WTC11 (cell line): ENCODE measurements at regions not wholly inside any gene's neighbourhood (a gene's known extent, or its start where the extent isn't known, plus 50 kb on each side); places are given as distances from the start of the nearest gene placed in this dataset.

Source experiments
- ATAC-seq: fragments of 200-7000 bp; cut with Tn5 transposase; 2 replicates; pipeline ENCODE4 v1.10.0; 2021; ENCODE audit warnings: mild to moderate bottlenecking, moderate library complexity
- CTCF ChIA-PET: fragments of 300-600 bp; sonication (Branson Sonifier 250); formaldehyde crosslinking; loops from one replicate; lab custom pipeline; 2021; ENCODE audit warnings: antibody characterized with exemption; lab: Charles Lee
- POLR2A ChIA-PET: fragments of 350-600 bp; sonication (Branson Sonifier 250); formaldehyde crosslinking; loops from one replicate; lab custom pipeline; 2021; ENCODE audit warnings: antibody characterized with exemption; lab: Charles Lee
- DNase-seq: peaks from one replicate; pipeline ENCODE4 v3.0.0; 2021; ENCODE audit warnings: low spot score
- H3K27ac Mint-ChIP-seq: 2 replicates; pipeline ENCODE4 v1.8.0; 2021; ENCODE audit warnings: mixed read lengths
- H3K27me3 Mint-ChIP-seq: 2 replicates; pipeline ENCODE4 v1.8.0; 2021; ENCODE audit warnings: low read depth, mild to moderate bottlenecking, moderate library complexity, mixed read lengths
- H3K36me3 Mint-ChIP-seq: 2 replicates; pipeline ENCODE4 v1.8.0; 2021; ENCODE audit warnings: mixed read lengths
- H3K4me1 Mint-ChIP-seq: 2 replicates; pipeline ENCODE4 v1.8.0; 2022; ENCODE audit warnings: mixed read lengths
- H3K4me3 Mint-ChIP-seq: 2 replicates; pipeline ENCODE4 v1.8.0; 2021; ENCODE audit warnings: mild to moderate bottlenecking, moderate library complexity, mixed read lengths
- H3K9me3 Mint-ChIP-seq: 2 replicates; pipeline ENCODE4 v1.8.0; 2021; ENCODE audit warnings: mixed read lengths
- ATF6 ChIP-seq: sonication (generic); formaldehyde crosslinking; IDR thresholded peaks from 2 replicates; pipeline ENCODE4 v1.8.1; 2023; ENCODE audit warnings: mild to moderate bottlenecking, missing genetic modification reagents
- CBFB ChIP-seq: sonication (generic); formaldehyde crosslinking; IDR thresholded peaks from 2 replicates; pipeline ENCODE4 v1.8.1; 2022; ENCODE audit warnings: mild to moderate bottlenecking, low read depth, missing genetic modification reagents
- CREM ChIP-seq: sonication (generic); formaldehyde crosslinking; IDR thresholded peaks from 2 replicates; pipeline ENCODE4 v1.8.1; 2022; ENCODE audit warnings: mild to moderate bottlenecking, missing genetic modification reagents, moderate library complexity
- E2F1 ChIP-seq: sonication (generic); formaldehyde crosslinking; IDR thresholded peaks from 2 replicates; pipeline ENCODE4 v1.8.0; 2022; ENCODE audit warnings: mild to moderate bottlenecking, missing genetic modification reagents
- ESRRA ChIP-seq: sonication (generic); formaldehyde crosslinking; IDR thresholded peaks from 2 replicates; pipeline ENCODE4 v1.8.1; 2022; ENCODE audit warnings: mild to moderate bottlenecking, missing genetic modification reagents, borderline replicate concordance
- FOXP4 ChIP-seq: sonication (generic); formaldehyde crosslinking; IDR thresholded peaks from 2 replicates; pipeline ENCODE4 v1.8.0; 2022; ENCODE audit warnings: mild to moderate bottlenecking, missing genetic modification reagents
- GABPB1 ChIP-seq: sonication (generic); formaldehyde crosslinking; IDR thresholded peaks from 2 replicates; pipeline ENCODE4 v1.8.1; 2023; ENCODE audit warnings: mild to moderate bottlenecking, missing genetic modification reagents
- HMGXB4 ChIP-seq: sonication (generic); formaldehyde crosslinking; IDR thresholded peaks from 2 replicates; pipeline ENCODE4 v1.8.1; 2023; ENCODE audit warnings: mild to moderate bottlenecking, moderate library complexity, missing genetic modification reagents
- JAZF1 ChIP-seq: fragments of 250-450 bp; sonication (Bioruptor Pico); IDR thresholded peaks from 2 replicates; pipeline ENCODE4 v1.9.0; 2021; ENCODE audit warnings: moderate library complexity, mild to moderate bottlenecking, inconsistent platforms
- NFE2L1 ChIP-seq: sonication (generic); formaldehyde crosslinking; IDR thresholded peaks from 2 replicates; pipeline ENCODE4 v1.8.1; 2023; ENCODE audit warnings: missing genetic modification reagents
- NFYB ChIP-seq: sonication (generic); formaldehyde crosslinking; conservative IDR thresholded peaks from 2 replicates; pipeline ENCODE4 v1.8.0; 2022; ENCODE audit warnings: low read depth, missing genetic modification reagents
- PRDM15 ChIP-seq: sonication (generic); formaldehyde crosslinking; IDR thresholded peaks from 2 replicates; pipeline ENCODE4 v1.8.0; 2022; ENCODE audit warnings: missing genetic modification reagents
- ZNF138 ChIP-seq: sonication (generic); formaldehyde crosslinking; conservative IDR thresholded peaks from 2 replicates; pipeline ENCODE4 v1.8.1; 2022; ENCODE audit warnings: mild to moderate bottlenecking, moderate library complexity, missing genetic modification reagents
- ZNF219 ChIP-seq: sonication (generic); formaldehyde crosslinking; IDR thresholded peaks from 2 replicates; pipeline ENCODE4 v1.8.0; 2023; ENCODE audit warnings: missing genetic modification reagents, mild to moderate bottlenecking, borderline replicate concordance
- ZNF396 ChIP-seq: fragments of 250-450 bp; sonication (Bioruptor Pico); IDR thresholded peaks from 2 replicates; pipeline ENCODE4 v1.8.0; 2021; ENCODE audit warnings: mild to moderate bottlenecking, moderate library complexity, borderline replicate concordance
- ZNF512 ChIP-seq: sonication (generic); formaldehyde crosslinking; IDR thresholded peaks from 2 replicates; pipeline ENCODE4 v1.8.1; 2022; ENCODE audit warnings: missing genetic modification reagents, borderline replicate concordance
- ZNF671 ChIP-seq: fragments of 250-450 bp; sonication (Bioruptor Pico); IDR thresholded peaks from 2 replicates; pipeline ENCODE4 v1.8.0; 2021; ENCODE audit warnings: mild to moderate bottlenecking

- POLR2A ChIA-PET = no interaction called here
- Mint-ChIP-seq H3K27me3 (peaks cover 9% of the 10 kb centered on the region; the same call in 1 of the 2 replicates), H3K4me3 (peak overlapping the region; percentile 67), H3K9me3 (no peaks in the 10 kb centered on the region), H3K36me3 (no peaks in the 10 kb centered on the region), H3K27ac (no peak overlapping the region)
- no peak for DNase-seq
- TF ChIP-seq NFE2L1 = no peak
- no peak for TF ChIP-seq ATF6
- no peak for TF ChIP-seq CREM
- no peak for TF ChIP-seq ZNF219 (CRISPR knock-in tag)
- no peak for TF ChIP-seq FOXP4 (CRISPR knock-in tag)
- no peak for TF ChIP-seq GABPB1 (CRISPR knock-in tag)
- TF ChIP-seq, all 79 proteins: peak for 0
- CTCF ChIA-PET = no interaction called here
- ATAC-seq = no peak
- peaks cover 11% of the 10 kb centered on the region for H3K4me1 Mint-ChIP-seq
Observed at GRCh38 chr1:234675572-234675971, 65.6 kb upstream of the IRF2BP2 start.

- POLR2A ChIA-PET = no interaction called here
- no peak for ATAC-seq
- Mint-ChIP-seq H3K27ac (no peak overlapping the region), H3K36me3 (no peaks in the 10 kb centered on the region), H3K9me3 (no peaks in the 10 kb centered on the region), H3K4me1 (peaks cover 11% of the 10 kb centered on the region), H3K27me3 (peaks cover 9% of the 10 kb centered on the region; the same call in 1 of the 2 replicates), H3K4me3 (no peak overlapping the region)
- no peak for DNase-seq
- no peak for TF ChIP-seq JAZF1 (CRISPR knock-in tag)
- no peak for TF ChIP-seq ZNF138
- TF ChIP-seq CBFB (CRISPR knock-in tag) = no peak
- TF ChIP-seq ZNF396 = no peak
- no peak for TF ChIP-seq ZNF671 (CRISPR knock-in tag)
- no peak for TF ChIP-seq PRDM15 (CRISPR knock-in tag)
- CTCF ChIA-PET = no interaction called here
Observed at GRCh38 chr1:234675006-234675405, 65.0 kb upstream of the IRF2BP2 start.

- peaks cover 9% of the 10 kb centered on the region; the same call in 1 of the 2 replicates for H3K27me3 Mint-ChIP-seq
- H3K4me1 Mint-ChIP-seq = peaks cover 11% of the 10 kb centered on the region
- ATAC-seq = no peak
- no peaks in the 10 kb centered on the region for H3K36me3 Mint-ChIP-seq
- POLR2A ChIA-PET = no interaction called here
- H3K4me3 Mint-ChIP-seq = no peak overlapping the region
- CTCF ChIA-PET = no interaction called here
- H3K9me3 Mint-ChIP-seq = no peaks in the 10 kb centered on the region
- DNase-seq = no peak
- H3K27ac Mint-ChIP-seq = no peak overlapping the region
- no peak for TF ChIP-seq HMGXB4 (CRISPR knock-in tag)
- TF ChIP-seq ESRRA (CRISPR knock-in tag) = no peak
- no peak for TF ChIP-seq FOXP4 (CRISPR knock-in tag)
- no peak for TF ChIP-seq E2F1 (CRISPR knock-in tag)
- no peak for TF ChIP-seq NFYB (CRISPR knock-in tag)
- TF ChIP-seq ZNF512 = no peak
- TF ChIP-seq ZNF138 = no peak
- TF ChIP-seq CBFB (CRISPR knock-in tag) = no peak
Observed at GRCh38 chr1:234674218-234674815, 64.3 kb upstream of the IRF2BP2 start.
